CD4-positive, alpha-beta T cell treated with Interleukin-2 at 100 ng/mL for 4 hours (primary cell): ENCODE measurements at regions not wholly inside any gene's neighbourhood (a gene's known extent, or its start where the extent isn't known, plus 50 kb on each side); places are given as distances from the start of the nearest gene placed in this dataset.
"Not testable (repeated sequence)": the region's sequence is repeated elsewhere in the genome, so short reads cannot be mapped to it uniquely, and the experiment has no call there.

Experiments
- DNase-seq: peaks from one replicate; pipeline ENCODE4 v3.0.0-alpha.2; 2020; ENCODE audit warnings: low spot score

GRCh38 chr2:13413989-13414388 lies 697.3 kb downstream of the TRIB2 start:
- DNase-seq = no peak

- DNase-seq = no peak
Observed at GRCh38 chr2:13414897-13415296, 698.2 kb downstream of the TRIB2 start.

GRCh38 chr2:13433954-13434353 lies 717.2 kb downstream of the TRIB2 start:
- DNase-seq = no peak

- not testable (repeated sequence) for DNase-seq
Observed at GRCh38 chr2:13443554-13444261, 727.0 kb downstream of the TRIB2 start.

GRCh38 chr2:13462464-13462863 lies 745.7 kb downstream of the TRIB2 start:
- no peak for DNase-seq

- DNase-seq = no peak
Observed at GRCh38 chr2:13466076-13466475, 749.3 kb downstream of the TRIB2 start.

GRCh38 chr2:13474538-13474937 lies 757.8 kb downstream of the TRIB2 start:
- no peak for DNase-seq

- DNase-seq = no peak
Observed at GRCh38 chr2:13480057-13480456, 763.3 kb downstream of the TRIB2 start.

GRCh38 chr2:13481201-13481600 lies 764.5 kb downstream of the TRIB2 start:
- DNase-seq = no peak

- DNase-seq = no peak
Observed at GRCh38 chr2:13485256-13485655, 768.5 kb downstream of the TRIB2 start.

- DNase-seq = no peak
Observed at GRCh38 chr2:13488965-13489364, 772.2 kb downstream of the TRIB2 start.

- DNase-seq = no peak
Observed at GRCh38 chr2:13492262-13492661, 775.5 kb downstream of the TRIB2 start.

GRCh38 chr2:13495051-13495450 lies 778.3 kb downstream of the TRIB2 start:
- no peak for DNase-seq

- no peak for DNase-seq
Observed at GRCh38 chr2:13504808-13505207, 788.1 kb downstream of the TRIB2 start.

GRCh38 chr2:13508671-13509070 lies 791.9 kb downstream of the TRIB2 start:
- no peak for DNase-seq

- DNase-seq = no peak
Observed at GRCh38 chr2:13515254-13515653, 798.5 kb downstream of the TRIB2 start.

GRCh38 chr2:13522096-13522495 lies 805.4 kb downstream of the TRIB2 start:
- DNase-seq = no peak

GRCh38 chr2:13522917-13523821 lies 806.4 kb downstream of the TRIB2 start:
- DNase-seq = no peak

- no peak for DNase-seq
Observed at GRCh38 chr2:13524492-13524891, 807.8 kb downstream of the TRIB2 start.

- DNase-seq = not testable (repeated sequence)
Observed at GRCh38 chr2:13531735-13532410, 815.1 kb downstream of the TRIB2 start.

- not testable (repeated sequence) for DNase-seq
Observed at GRCh38 chr2:13532781-13533523, 816.2 kb downstream of the TRIB2 start.

- no peak for DNase-seq
Observed at GRCh38 chr2:13533524-13533922, 816.8 kb downstream of the TRIB2 start.
